Breast epithelium (tissue), 3 donors: ENCODE measurements at regions not wholly inside any gene's neighbourhood (a gene's known extent, or its start where the extent isn't known, plus 50 kb on each side); places are given as distances from the start of the nearest gene placed in this dataset.

ENCODE experiments used
- POLR2A ChIP-seq: fragments of 450-650 bp; IDR thresholded peaks from one replicate; pipeline ENCODE4 v1.6.1; 2016; ENCODE audit warnings: antibody characterized with exemption, mild to moderate bottlenecking, moderate library complexity
- TF ChIP-seq, protein P1 (sequence below), 3 donors: fragments of 450-650 bp; IDR thresholded peaks; one replicate each; pipeline ENCODE4 v1.5.1; 2016 to 2017; ENCODE audit warnings: antibody characterized with exemption in 3 of 3, mild to moderate bottlenecking in 3 of 3, moderate library complexity in 3 of 3

DNA sequence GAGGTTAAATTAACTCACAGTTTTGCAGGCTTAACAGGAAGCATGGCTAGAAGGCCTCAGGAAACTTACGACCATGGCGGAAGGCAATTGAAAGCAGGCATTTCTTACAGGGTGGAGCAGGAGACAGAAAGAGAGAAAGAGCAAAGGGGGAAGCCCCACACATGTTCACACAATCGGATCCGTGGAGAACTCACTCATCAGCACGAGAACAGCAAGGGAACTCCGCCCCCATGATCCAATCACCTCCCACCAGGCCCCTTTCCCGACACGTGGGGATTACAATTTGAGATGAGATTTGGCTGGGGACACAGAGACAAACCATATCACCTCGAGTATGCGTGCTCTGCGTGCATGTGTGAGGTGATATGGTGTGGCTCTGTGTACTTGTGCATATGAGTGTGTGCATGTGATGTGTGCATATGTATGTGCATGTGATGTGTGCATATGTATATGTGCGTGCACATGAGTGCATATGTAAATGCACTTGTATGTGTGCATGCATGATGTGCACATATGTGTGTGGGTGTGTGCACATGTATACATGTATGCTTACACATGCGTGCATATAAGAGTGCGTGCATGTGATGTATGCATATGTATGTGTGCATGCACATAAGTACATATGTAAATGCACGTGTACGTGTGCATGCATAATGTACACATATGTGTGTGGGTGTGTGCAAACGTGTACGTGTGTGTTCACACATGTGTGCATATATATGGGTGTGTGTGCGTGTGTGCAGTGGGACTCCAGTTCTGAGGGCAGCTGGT is 108.7 kb upstream of the HDAC4 start:
- TF ChIP-seq POLR2A: no peak
- TF ChIP-seq, protein P1, sequence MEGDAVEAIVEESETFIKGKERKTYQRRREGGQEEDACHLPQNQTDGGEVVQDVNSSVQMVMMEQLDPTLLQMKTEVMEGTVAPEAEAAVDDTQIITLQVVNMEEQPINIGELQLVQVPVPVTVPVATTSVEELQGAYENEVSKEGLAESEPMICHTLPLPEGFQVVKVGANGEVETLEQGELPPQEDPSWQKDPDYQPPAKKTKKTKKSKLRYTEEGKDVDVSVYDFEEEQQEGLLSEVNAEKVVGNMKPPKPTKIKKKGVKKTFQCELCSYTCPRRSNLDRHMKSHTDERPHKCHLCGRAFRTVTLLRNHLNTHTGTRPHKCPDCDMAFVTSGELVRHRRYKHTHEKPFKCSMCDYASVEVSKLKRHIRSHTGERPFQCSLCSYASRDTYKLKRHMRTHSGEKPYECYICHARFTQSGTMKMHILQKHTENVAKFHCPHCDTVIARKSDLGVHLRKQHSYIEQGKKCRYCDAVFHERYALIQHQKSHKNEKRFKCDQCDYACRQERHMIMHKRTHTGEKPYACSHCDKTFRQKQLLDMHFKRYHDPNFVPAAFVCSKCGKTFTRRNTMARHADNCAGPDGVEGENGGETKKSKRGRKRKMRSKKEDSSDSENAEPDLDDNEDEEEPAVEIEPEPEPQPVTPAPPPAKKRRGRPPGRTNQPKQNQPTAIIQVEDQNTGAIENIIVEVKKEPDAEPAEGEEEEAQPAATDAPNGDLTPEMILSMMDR (IDR thresholded peaks at IDR 0.05): no peak
